Upper lobe of left lung (tissue), 4 donors: ENCODE measurements at regions not wholly inside any gene's neighbourhood (a gene's known extent, or its start where the extent isn't known, plus 50 kb on each side); places are given as distances from the start of the nearest gene placed in this dataset.
"Not testable (repeated sequence)": the region's sequence is repeated elsewhere in the genome, so short reads cannot be mapped to it uniquely, and the experiment has no call there.

Source experiments
- POLR2A ChIP-seq, 4 donors: fragments of 450-650 bp; IDR thresholded peaks; one replicate each; pipeline ENCODE4 v1.5.1; 2016 to 2017; ENCODE audit warnings: antibody characterized with exemption in 4 of 4, mild to moderate bottlenecking in 2 of 4
- POLR2AphosphoS5 ChIP-seq, 2 donors: sonication (generic); formaldehyde crosslinking; IDR thresholded peaks; one replicate each; pipeline ENCODE4 v1.5.1; 2017; ENCODE audit warnings: antibody characterized with exemption in 2 of 2
- TF ChIP-seq, protein P1 (sequence below), 6 experiments: fragments of 450-650 bp in 4 of 6; fragments of 200-600 bp in 2 of 6; sonication (generic) in 2 of 6; IDR thresholded peaks; one replicate each; pipeline ENCODE4 v1.5.1; 2016 to 2019; ENCODE audit warnings: antibody characterized with exemption in 6 of 6

DNA sequence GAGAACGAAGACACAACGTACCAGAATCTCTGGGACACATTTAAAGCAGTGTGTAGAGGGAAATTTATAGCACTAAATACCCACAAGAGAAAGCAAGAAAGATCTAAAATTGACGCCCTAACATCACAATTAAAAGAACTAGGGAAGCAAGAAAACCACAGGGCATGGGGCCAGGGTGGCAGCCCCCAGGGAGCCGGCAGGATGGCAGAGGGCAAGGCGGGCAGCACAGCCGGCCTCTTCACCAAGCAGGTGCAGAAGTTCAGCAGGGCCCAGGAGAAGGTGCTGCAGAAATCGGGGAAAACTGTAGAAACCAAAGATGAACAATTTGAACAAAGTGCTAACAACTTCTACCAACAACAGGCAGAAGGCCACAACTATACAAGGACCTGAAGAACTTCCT is 99.1 kb downstream of the HNRNPD start:
- not testable (repeated sequence) for TF ChIP-seq POLR2AphosphoS5, POLR2A (IDR thresholded peaks at IDR 0.05)
- TF ChIP-seq, protein P1, sequence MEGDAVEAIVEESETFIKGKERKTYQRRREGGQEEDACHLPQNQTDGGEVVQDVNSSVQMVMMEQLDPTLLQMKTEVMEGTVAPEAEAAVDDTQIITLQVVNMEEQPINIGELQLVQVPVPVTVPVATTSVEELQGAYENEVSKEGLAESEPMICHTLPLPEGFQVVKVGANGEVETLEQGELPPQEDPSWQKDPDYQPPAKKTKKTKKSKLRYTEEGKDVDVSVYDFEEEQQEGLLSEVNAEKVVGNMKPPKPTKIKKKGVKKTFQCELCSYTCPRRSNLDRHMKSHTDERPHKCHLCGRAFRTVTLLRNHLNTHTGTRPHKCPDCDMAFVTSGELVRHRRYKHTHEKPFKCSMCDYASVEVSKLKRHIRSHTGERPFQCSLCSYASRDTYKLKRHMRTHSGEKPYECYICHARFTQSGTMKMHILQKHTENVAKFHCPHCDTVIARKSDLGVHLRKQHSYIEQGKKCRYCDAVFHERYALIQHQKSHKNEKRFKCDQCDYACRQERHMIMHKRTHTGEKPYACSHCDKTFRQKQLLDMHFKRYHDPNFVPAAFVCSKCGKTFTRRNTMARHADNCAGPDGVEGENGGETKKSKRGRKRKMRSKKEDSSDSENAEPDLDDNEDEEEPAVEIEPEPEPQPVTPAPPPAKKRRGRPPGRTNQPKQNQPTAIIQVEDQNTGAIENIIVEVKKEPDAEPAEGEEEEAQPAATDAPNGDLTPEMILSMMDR (IDR thresholded peaks at IDR 0.05), result not testable (repeated sequence)
